ENCODE measurements at regions not wholly inside any gene's neighbourhood (a gene's known extent, or its start where the extent isn't known, plus 50 kb on each side); places are given as distances from the start of the nearest gene placed in this dataset.
A peak's percentile ranks its signal among the peaks of the same experiment; 100 is the strongest.
"Not testable (repeated sequence)": the region's sequence is repeated elsewhere in the genome, so short reads cannot be mapped to it uniquely, and the experiment has no call there.

DNA sequence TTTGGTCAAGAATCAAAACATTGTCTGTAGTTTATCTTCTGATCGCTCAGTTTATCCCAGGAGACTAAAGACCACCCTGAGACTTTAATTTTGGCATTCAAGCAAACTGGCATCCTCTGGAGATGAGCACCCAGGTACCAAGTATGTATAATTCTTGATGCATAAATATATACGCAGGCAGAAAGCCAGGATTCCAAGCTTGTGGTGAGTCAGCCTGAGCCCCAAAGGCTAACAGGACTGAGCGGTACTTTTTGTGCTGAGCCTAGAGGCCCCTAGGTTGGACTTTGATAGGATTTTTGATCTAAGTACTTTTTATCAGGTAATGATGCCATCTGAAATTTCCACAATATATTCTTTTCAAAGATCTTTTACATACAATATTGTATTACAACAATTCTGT, 301.3 kb downstream of the TFAP2B start:
- no peak for DNase-seq (ENCODE audit: low read depth in 4 of 4, low spot score in 2 of 4)

DNA sequence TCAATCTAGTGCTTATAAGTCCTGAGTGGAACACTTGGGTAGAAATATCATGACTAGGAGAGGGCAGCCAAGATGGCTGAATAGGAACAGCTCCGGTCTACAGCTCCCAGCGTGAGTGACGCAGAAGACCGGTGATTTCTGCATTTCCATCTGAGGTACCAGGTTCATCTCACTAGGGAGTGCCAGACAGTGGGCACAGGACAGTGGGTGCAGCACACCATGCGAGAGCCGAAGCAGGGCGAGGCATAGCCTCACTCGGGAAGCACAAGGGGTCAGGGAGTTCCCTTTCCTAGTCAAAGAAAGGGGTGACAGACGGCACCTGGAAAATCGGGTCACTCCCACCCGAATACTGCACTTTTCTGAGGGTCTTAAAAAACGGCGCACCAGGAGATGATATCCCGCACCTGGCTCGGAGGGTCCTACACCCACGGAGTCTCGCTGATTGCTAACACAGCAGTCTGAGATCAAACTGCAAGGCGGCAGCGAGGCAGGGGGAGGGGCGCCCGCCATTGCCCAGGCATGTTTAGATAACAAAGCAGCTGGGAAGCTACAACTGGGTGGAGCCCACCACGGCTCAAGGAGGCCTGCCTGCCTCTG, 302.8 kb downstream of the TFAP2B start:
- not testable (repeated sequence) for DNase-seq (ENCODE audit: low read depth in 4 of 4, low spot score in 2 of 4)

DNA sequence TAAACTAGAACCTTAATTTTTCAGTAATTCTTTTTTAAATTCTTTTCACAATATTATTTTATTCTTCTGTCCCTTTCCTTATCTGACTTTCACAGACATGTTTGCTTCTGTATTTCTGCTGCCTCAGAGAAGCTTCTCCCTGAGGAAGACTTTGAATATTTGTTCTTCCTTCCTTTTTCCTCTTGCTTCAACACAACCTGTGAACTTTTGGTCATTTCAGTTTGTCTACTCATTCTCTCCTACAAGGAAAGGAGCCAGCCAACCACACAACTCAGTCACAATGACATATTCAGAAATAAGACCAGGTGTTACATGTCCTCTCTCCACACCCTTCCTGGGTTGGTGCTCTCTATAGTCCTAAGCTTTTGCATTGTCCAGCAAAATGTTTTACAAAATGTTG, 310.4 kb downstream of the TFAP2B start:
- DNase-seq (ENCODE audit: low read depth in 4 of 4, low spot score in 2 of 4), result no peak

DNA sequence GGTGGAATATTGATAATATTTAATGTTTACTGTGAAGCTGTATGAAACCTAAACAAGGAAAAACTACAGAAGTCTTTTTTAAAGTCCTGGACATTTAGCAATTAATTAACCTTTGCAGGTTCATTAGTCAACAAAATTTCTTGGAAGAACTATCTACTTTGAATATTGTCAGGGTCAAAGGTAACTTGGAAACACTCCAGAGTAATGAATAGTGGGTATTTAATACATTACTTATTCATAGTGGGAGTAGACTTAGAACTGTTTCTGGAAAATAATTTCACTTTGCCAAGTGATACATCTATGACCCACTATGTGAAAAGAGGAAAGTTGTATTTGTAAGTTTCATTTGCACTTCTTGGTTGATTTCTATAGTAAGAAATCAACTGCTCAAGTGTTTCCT, 319.1 kb downstream of the TFAP2B start:
- no peak for DNase-seq (ENCODE audit: low read depth in 4 of 4, low spot score in 2 of 4)

DNA sequence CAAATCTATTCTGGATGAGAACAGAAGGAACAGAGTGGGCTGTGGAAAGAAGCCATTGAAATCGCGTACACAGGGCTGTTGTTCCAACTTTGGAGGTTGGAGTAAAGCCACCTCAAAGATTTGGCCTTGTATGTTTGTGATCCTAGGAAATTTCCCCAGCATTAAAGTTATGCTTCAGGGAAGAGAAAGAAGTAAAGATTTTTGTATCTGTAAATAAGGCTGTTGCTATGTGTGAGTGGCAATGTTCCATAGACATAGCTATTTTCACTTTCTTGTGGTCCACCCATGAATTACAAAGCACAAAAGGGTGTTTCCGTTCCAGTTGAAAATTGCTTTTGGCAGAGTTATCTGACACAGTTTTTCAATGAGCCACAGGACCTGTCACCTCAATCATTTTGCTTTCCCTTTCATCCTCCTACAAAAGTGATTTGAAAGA, 321.3 kb downstream of the TFAP2B start:
- no peak for DNase-seq (ENCODE audit: low read depth in 4 of 4, low spot score in 2 of 4)

DNA sequence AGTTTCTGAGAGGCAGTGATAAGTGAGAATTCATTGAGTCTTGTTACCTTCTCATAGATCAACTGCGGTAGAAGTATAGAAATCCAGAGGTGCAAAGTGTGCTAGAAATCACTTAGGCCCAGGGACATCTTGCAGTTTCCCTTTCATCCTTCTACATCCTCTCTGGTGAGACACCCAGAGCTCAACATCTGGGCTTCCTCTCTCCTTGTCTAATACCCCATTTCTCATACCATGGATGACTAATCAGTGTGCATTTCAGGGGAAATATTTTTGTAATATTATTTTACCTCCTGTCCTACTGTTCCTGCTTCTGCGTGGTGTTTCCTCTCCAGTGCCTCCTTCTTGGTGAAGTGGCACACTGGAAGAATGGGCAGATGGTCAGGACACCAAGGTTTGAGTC, 322.4 kb downstream of the TFAP2B start:
- no peak for DNase-seq (ENCODE audit: low read depth in 4 of 4, low spot score in 2 of 4)

DNA sequence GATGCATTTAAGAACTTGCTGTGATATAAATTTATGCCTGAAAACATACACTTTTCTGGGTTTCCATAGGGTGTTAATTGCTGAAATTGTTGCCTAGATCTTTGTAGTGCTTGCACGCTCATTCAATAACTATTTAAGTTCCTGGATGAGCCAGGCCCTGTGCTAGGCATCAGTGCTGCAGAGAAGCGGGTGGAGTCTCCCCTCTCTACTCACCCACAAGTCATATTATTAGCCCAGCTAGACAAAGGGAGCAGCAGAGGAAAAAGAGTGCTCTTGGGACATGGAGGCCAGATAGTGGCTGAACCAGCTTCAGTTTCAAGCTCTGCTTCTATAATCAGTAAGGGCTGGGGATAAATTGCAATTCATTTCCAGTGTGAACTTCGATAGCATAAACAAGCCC, 329.1 kb downstream of the TFAP2B start:
- no peak for DNase-seq (ENCODE audit: low read depth in 4 of 4, low spot score in 2 of 4)

DNA sequence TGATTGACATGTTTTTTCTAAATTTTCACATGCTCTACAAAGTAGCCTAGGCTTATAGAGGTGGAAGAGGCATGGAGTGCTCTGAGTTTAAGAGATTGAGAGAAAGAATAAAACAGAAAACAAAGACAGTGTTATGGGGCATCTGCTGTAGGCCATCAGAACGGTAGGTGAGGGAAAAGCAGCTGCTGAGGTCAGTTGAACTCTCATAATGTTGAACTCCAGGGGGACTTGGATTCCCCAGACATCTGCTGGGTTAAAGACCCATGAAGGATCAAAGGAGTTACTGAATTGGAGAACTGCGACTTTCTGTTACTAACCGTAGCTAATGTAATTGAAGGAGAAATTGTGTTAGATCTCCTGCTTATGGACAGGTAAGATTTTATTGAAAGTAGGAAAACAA, 333.9 kb downstream of the TFAP2B start:
- no peak for DNase-seq (ENCODE audit: low read depth in 4 of 4, low spot score in 2 of 4)

DNA sequence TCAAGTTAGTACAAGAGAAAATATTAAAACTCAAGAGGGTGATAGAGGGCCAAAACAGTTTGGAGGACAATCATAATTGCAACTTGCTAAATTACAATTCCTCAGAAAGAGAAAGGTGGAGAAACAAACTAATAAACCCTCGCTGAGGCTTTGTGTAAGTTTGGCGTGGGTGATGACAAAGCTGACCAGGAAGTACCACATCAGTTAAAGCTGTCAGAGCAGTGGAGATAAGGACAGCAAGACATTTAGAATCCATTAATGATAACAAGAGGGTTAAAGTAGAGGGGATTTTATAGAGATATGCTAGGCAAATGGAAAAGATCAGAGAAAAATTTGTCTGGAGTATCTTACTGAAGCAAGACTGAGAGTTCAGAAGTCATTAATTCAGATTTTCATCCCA, 334.4 kb downstream of the TFAP2B start:
- no peak for DNase-seq (ENCODE audit: low read depth in 4 of 4, low spot score in 2 of 4)

DNA sequence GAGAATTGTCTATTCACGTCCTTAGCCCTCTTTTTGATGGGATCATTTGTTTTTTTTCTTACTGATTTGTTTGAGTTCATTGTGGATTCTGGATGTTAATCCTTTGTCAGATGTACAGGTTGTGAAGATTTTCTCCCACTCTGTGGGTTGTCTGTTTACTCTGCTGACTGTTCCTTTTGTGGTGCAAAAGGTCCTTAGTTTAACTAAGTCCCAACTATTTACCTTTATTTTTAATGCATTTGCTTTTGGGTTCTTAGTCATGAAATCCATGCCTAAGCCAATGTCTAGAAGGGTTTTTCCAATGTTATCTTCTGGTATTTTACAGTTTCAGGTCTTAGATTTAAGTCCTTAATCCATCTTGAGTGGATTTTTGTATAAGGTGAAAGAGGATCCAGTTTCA, 336.3 kb downstream of the TFAP2B start:
- not testable (repeated sequence) for DNase-seq (ENCODE audit: low read depth in 4 of 4, low spot score in 2 of 4)

DNA sequence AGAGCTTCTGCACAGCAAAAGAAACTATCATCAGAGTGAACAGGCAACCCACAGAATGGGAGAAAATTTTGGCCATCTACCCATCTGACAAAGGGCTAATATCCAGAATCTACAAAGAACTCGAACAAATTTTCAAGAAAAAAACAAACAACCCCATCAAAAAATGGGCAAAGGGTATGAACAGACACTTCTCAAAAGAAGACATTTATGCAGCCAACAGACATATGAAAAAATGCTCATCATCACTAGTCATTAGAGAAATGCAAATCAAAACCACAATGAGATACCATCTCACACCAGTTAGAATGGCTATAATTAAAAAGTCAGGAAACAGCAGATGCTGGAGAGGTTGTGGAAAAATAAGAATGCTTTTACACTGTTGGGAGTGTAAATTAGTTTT, 340.6 kb downstream of the TFAP2B start:
- not testable (repeated sequence) for DNase-seq (ENCODE audit: low read depth in 4 of 4, low spot score in 2 of 4)

DNA sequence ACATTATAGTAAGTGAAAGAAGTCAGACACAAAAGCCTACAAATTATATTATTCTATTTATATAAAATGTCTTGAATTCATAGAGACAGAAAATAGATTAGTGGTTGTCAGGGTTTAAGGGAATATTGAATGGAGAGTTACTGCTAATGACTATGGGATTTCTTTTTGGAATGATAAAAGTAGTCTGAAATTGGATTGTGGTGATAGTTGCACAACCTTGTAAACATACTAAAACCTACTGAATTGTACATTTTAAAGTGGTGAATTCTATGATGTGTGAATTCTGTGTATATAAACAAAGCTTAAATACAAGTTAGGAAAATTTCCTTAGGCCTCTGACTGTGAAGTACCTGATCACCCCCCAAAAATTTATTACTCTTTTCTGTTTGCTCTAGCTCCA, 343.1 kb downstream of the TFAP2B start:
- DNase-seq (ENCODE audit: low read depth in 4 of 4, low spot score in 2 of 4), result no peak

DNA sequence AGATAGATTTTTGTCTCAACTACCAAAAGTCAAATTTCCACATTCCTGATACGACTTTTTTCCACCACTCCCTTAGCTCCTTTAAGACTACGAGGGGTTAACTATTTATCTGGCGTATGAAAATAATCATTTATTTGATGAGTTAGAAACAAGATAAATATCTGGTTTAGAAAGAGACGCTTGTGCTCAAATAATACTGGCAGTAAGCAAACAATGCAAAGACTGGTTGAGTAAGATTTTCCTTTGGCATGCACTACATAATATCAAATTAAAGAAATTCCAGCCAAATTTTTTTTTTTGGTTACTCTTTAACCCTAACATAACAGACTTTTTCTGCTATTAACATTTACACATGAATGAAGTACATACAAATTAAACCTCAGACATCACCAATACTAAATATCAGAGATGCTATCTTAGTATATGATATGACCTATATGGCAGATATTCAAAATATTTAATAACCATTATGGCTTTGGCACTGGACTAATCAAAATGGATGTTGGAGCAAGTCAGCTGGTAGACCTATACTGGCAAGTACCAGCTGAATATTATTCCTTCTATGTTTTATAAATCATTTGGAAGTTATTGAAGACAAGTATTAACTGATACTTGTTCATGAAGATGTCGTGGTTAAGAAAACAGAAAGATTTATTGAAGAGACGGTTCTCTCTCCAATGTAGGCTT, 345.3 kb downstream of the TFAP2B start:
- no peak for DNase-seq (ENCODE audit: low read depth in 4 of 4, low spot score in 2 of 4)

DNA sequence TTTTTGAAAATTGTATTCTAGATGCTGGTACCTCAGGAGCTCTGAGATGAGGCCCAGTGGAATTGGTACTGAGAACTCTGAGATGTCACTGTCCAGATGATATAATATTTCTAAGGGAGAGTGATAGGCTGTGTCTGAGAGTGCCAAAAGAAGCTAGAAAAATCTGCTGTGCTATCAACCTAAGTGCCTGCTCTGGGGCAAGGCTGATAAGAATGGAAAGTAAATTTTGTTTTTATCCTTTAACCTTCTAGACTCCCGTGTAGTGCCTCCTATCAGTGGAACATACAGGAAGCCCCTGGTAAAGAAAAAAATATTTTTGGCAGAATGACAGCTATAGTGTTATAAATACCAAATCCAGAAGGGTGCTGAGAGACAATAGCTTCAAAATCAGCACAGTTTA, 348.2 kb downstream of the TFAP2B start:
- DNase-seq (ENCODE audit: low read depth in 4 of 4, low spot score in 2 of 4), result no peak

DNA sequence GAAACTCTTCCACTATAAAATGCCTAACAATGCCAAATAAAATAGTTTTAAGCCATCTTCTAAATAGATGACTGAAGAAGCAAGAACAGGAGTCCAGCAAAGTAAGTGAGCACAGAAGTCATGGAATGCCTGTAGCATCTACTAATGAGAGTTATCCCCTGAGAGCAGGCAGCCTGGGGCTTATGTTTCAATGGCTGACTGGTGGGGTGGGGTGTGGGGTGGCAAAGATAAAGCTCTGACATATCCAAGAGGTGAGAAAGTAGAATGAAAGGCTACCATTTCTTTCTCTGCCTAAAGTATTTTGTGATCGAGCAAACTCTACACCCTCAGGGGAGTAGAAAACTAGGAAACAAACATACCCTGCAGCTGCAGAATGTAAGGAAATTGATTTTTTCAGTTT, 348.8 kb downstream of the TFAP2B start:
- DNase-seq (ENCODE audit: low read depth in 4 of 4, low spot score in 2 of 4), result no peak

DNA sequence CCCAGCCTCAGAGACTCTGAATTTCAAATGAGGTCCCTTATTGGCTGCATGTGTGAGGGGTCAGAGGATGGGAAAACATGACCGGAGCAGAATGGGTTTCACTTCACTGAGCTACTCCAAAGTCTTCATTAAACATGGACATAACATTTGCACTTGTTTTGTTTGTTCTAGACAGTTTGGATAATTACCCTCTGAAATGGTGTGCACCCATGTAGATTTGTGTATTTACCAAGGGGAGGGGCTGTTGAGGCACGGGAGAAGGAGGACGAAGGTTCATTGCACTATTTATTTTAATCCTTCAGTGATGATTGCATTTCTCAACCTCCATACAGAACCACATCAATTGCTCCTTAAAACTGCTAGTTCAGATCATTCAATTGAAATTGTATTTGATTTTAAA, 364.2 kb downstream of the TFAP2B start:
- peak in 2 of 4 donors; percentile 11 to 17 for DNase-seq (ENCODE audit: low read depth in 4 of 4, low spot score in 2 of 4)

DNA sequence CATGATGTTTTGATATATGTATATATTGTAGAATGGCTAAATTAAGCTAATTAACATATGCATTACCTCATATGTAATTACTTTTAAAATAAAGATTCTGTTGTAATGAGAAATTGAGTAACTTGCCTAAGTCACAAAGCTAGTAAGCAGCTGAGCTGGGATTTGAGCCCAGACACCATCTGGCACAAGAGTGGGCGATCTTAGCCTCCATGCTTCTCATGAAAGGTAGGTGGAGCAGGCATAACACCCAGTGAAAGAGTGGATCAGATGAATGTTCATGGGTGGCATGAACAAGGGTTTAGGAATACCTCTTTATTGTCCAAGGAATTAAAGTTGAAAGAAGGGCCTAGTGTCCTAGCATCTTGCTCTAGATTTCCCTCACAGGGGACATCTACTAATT, 365.4 kb downstream of the TFAP2B start:
- DNase-seq (ENCODE audit: low read depth in 4 of 4, low spot score in 2 of 4), result no peak

DNA sequence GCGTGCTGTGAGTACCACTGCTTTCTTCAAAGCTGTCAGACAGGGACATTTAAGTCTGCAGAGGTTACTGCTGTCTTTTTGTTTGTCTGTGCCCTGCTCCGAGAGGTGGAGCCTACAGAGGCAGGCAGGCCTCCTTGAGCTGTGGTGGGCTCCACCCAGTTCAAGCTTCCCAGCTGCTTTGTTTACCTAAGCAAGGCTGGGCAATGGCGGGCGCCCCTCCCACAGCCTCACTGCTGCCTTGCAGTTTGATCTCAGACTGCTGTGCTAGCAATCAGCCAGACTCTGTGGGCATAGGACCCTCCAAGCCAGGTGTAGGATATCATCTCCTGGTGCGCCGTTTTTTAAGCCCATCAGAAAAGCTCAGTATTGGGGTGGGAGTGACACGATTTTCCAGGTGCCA, 374.5 kb downstream of the TFAP2B start:
- not testable (repeated sequence) for DNase-seq (ENCODE audit: low read depth in 4 of 4, low spot score in 2 of 4)

DNA sequence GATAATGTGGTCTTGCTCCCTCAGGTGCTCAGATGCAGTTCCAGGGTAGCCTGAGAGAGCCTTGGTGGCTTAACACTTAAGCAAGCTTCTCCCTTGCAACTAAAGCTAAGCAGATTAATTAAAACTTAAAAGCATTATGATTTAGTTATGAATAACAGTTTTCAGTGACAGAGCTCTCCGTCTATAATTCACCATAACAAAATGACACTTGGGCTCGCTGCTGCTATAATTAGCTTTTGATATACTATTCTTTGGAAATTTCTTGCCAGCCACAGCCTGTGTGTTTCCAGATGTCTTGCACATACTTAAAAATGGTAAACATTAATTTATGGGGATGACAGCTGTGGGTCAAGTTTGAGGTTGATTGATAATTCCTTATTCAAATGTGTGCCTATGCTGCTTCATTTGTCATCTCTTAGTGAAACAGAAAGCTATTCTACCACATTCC, 380.5 kb downstream of the TFAP2B start:
- no peak for DNase-seq (ENCODE audit: low read depth in 4 of 4, low spot score in 2 of 4)

DNA sequence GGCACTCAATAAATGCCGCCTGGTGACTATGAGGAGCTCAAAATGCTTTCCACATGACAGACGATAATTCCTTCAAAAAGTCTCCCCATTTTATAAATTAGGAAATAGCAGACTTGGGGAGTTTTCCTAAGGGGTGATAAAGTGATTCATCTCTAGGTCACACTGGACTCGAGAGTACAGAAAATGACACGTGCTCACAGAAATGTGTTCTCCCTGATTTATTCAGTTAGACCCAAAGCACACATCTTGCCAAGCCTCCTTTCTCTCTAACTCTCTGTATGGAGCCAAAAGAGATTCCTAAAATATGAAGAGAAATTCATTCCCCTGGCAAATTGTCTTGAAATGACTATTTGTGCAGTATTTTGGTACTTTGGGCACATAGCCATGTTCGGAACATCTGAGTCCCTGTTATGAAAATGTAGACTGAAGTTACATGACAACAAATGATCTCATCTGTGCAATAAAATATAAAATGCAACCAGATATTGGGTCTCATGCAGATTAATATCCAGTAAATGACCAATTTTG, 381.1 kb downstream of the TFAP2B start:
- no peak for DNase-seq (ENCODE audit: low read depth in 4 of 4, low spot score in 2 of 4)

DNA sequence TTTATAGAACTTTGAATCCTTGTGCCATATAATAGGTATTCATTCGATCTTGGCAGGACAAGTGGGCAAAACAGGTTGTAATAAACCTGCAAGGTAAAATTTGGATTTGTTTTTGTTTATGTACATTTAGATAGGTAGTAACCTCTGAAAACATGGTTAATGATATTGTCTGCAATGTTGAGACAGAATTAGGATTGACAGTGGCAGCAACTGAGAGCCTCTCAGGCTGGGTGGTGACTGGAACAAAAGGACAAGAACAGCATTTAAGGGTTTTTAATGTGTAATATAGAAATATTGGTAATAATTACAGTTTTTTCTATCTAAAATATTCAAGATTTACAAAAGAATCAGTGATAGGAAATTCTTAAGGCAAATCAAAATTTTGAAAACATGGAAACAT, 382.0 kb downstream of the TFAP2B start:
- no peak for DNase-seq (ENCODE audit: low read depth in 4 of 4, low spot score in 2 of 4)

DNA sequence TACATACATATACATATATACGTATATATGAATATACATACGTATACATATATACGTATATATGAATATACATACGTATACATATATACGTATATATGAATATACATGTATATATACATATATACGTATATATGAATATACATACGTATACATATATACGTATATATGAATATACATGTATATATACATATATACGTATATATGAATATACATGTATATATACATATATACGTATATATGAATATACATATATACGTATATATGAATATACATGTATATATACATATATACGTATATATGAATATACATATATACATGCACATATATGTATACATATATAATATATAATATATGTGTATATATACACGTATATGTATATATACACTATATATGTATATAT, 384.0 kb downstream of the TFAP2B start:
- not testable (repeated sequence) for DNase-seq (ENCODE audit: low read depth in 4 of 4, low spot score in 2 of 4)

All from left renal cortex interstitium (tissue), 4 donors.